ENCODE measurements at regions not wholly inside any gene's neighbourhood (a gene's known extent, or its start where the extent isn't known, plus 50 kb on each side); places are given as distances from the start of the nearest gene placed in this dataset.
"Not testable (repeated sequence)": the region's sequence is repeated elsewhere in the genome, so short reads cannot be mapped to it uniquely, and the experiment has no call there.

- DNase-seq, result no peak
Measured at GRCh38 chr2:61671561-61672315, 133.6 kb upstream of the XPO1 start.

- DNase-seq, result no peak
Measured at GRCh38 chr2:61670591-61671501, 132.7 kb upstream of the XPO1 start.

- DNase-seq, result no peak
Measured at GRCh38 chr2:61664190-61664589, 126.0 kb upstream of the XPO1 start.

- DNase-seq, result no peak
Measured at GRCh38 chr2:61662990-61663389, 124.8 kb upstream of the XPO1 start.

- no peak for DNase-seq
Measured at GRCh38 chr2:61660511-61661388, 122.6 kb upstream of the XPO1 start.

- DNase-seq, result no peak
Measured at GRCh38 chr2:61658841-61659780, 121.0 kb upstream of the XPO1 start.

- DNase-seq, result not testable (repeated sequence)
Measured at GRCh38 chr2:61649946-61650345, 111.8 kb upstream of the XPO1 start.

- DNase-seq, result no peak
Measured at GRCh38 chr2:61649021-61649420, 110.9 kb upstream of the XPO1 start.

- no peak for DNase-seq
Measured at GRCh38 chr2:61647044-61647443, 108.9 kb upstream of the XPO1 start.

GRCh38 chr2:61645911-61646310 is 107.8 kb upstream of the XPO1 start:
- DNase-seq, result no peak

- not testable (repeated sequence) for DNase-seq
Measured at GRCh38 chr2:61643153-61643552, 105.0 kb upstream of the XPO1 start.

GRCh38 chr2:61640406-61640805 is 102.2 kb upstream of the XPO1 start:
- no peak for DNase-seq

- DNase-seq, result no peak
Measured at GRCh38 chr2:61639721-61640120, 101.6 kb upstream of the XPO1 start.

GRCh38 chr2:61636686-61637085 is 98.5 kb upstream of the XPO1 start:
- DNase-seq, result no peak

GRCh38 chr2:61634512-61634911 is 96.4 kb upstream of the XPO1 start:
- no peak for DNase-seq

GRCh38 chr2:61633250-61633649 is 95.1 kb upstream of the XPO1 start:
- no peak for DNase-seq

- no peak for DNase-seq
Measured at GRCh38 chr2:61632276-61633169, 94.4 kb upstream of the XPO1 start.

- no peak for DNase-seq
Measured at GRCh38 chr2:61631321-61631720, 93.2 kb upstream of the XPO1 start.

GRCh38 chr2:61626827-61627226 is 88.7 kb upstream of the XPO1 start:
- DNase-seq, result no peak

GRCh38 chr2:61623747-61624146 is 85.6 kb upstream of the XPO1 start:
- no peak for DNase-seq

Measured in NCI-H1092 (cell line).